Gastroesophageal sphincter (tissue), 3 donors: ENCODE measurements at regions not wholly inside any gene's neighbourhood (a gene's known extent, or its start where the extent isn't known, plus 50 kb on each side); places are given as distances from the start of the nearest gene placed in this dataset.

Experiments
- POLR2A ChIP-seq, 2 donors: fragments of 450-650 bp; IDR thresholded peaks; one replicate each; pipeline ENCODE4 v1.6.1; 2017; ENCODE audit warnings: antibody characterized with exemption in 2 of 2, mild to moderate bottlenecking in 2 of 2, moderate library complexity in 1 of 2
- TF ChIP-seq, protein P1 (sequence below), 4 experiments: fragments of 200-600 bp in 2 of 4; fragments of 450-650 bp in 2 of 4; sonication (generic) in 1 of 4; IDR thresholded peaks; one replicate each; pipeline ENCODE4 v1.5.1; 2017 to 2019; ENCODE audit warnings: antibody characterized with exemption in 4 of 4, mild to moderate bottlenecking in 2 of 4, moderate library complexity in 2 of 4

DNA sequence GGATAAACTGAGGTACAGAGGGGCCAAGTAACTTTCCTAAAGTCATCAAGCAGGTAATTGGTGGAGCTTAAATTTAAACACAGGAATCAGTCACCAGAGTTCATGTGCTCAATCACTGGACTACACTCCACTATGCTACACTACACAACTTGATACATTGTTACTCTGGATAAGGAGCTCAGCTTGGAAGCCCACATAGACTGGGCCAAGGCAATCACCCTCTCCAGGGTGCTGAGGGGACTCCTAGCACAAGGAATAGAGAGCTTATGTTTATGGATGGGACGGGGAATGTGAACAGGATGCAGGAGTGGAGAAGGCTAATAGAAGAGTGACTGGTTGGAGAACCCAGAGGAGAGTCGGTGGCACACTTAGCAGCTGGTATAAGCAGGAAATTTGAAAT, 113.5 kb upstream of the NFIB start:
- TF ChIP-seq, protein P1, sequence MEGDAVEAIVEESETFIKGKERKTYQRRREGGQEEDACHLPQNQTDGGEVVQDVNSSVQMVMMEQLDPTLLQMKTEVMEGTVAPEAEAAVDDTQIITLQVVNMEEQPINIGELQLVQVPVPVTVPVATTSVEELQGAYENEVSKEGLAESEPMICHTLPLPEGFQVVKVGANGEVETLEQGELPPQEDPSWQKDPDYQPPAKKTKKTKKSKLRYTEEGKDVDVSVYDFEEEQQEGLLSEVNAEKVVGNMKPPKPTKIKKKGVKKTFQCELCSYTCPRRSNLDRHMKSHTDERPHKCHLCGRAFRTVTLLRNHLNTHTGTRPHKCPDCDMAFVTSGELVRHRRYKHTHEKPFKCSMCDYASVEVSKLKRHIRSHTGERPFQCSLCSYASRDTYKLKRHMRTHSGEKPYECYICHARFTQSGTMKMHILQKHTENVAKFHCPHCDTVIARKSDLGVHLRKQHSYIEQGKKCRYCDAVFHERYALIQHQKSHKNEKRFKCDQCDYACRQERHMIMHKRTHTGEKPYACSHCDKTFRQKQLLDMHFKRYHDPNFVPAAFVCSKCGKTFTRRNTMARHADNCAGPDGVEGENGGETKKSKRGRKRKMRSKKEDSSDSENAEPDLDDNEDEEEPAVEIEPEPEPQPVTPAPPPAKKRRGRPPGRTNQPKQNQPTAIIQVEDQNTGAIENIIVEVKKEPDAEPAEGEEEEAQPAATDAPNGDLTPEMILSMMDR (IDR thresholded peaks at IDR 0.05) = no peak
- no peak for TF ChIP-seq POLR2A (IDR thresholded peaks at IDR 0.05)
